G401.6 (cell line): ENCODE measurements at regions not wholly inside any gene's neighbourhood (a gene's known extent, or its start where the extent isn't known, plus 50 kb on each side); places are given as distances from the start of the nearest gene placed in this dataset.

Experiments used
- FAIRE-seq: peaks from 2 replicates; lab custom pipeline; 2012; peaks lifted over from hg19 to GRCh38; lab: Jason Lieb, UNC

- no peak for FAIRE-seq
Measured at GRCh38 chr4:107246761-107247160, 210.6 kb upstream of the DKK2 start.

- no peak for FAIRE-seq
Measured at GRCh38 chr4:107243141-107243781, 207.1 kb upstream of the DKK2 start.

- FAIRE-seq: no peak
Measured at GRCh38 chr4:107220976-107221375, 184.9 kb upstream of the DKK2 start.

GRCh38 chr4:107219681-107220080 lies 183.6 kb upstream of the DKK2 start:
- FAIRE-seq: no peak

- FAIRE-seq: no peak
Measured at GRCh38 chr4:107216379-107216778, 180.3 kb upstream of the DKK2 start.

- no peak for FAIRE-seq
Measured at GRCh38 chr4:107215222-107215621, 179.1 kb upstream of the DKK2 start.

- FAIRE-seq: no peak
Measured at GRCh38 chr4:107213880-107214279, 177.8 kb upstream of the DKK2 start.

- no peak for FAIRE-seq
Measured at GRCh38 chr4:107213410-107213809, 177.3 kb upstream of the DKK2 start.

- FAIRE-seq: no peak
Measured at GRCh38 chr4:107212565-107212964, 176.5 kb upstream of the DKK2 start.

- no peak for FAIRE-seq
Measured at GRCh38 chr4:107210450-107211239, 174.5 kb upstream of the DKK2 start.

- FAIRE-seq: no peak
Measured at GRCh38 chr4:107203733-107204132, 167.6 kb upstream of the DKK2 start.

GRCh38 chr4:107202744-107203143 lies 166.6 kb upstream of the DKK2 start:
- FAIRE-seq: no peak

- FAIRE-seq: no peak
Measured at GRCh38 chr4:107197121-107197520, 161.0 kb upstream of the DKK2 start.

GRCh38 chr4:107196312-107196711 lies 160.2 kb upstream of the DKK2 start:
- FAIRE-seq: no peak

GRCh38 chr4:107194005-107194404 lies 157.9 kb upstream of the DKK2 start:
- no peak for FAIRE-seq

GRCh38 chr4:107192601-107193000 lies 156.5 kb upstream of the DKK2 start:
- no peak for FAIRE-seq

- FAIRE-seq: no peak
Measured at GRCh38 chr4:107187091-107187490, 151.0 kb upstream of the DKK2 start.

- peak; percentile 77 for FAIRE-seq
Measured at GRCh38 chr4:107183155-107183774, 147.2 kb upstream of the DKK2 start.

GRCh38 chr4:107182347-107182746 lies 146.2 kb upstream of the DKK2 start:
- FAIRE-seq: no peak

- FAIRE-seq: no peak
Measured at GRCh38 chr4:107166873-107167450, 130.8 kb upstream of the DKK2 start.

GRCh38 chr4:107166181-107166580 lies 130.1 kb upstream of the DKK2 start:
- no peak for FAIRE-seq

GRCh38 chr4:107164962-107165475 lies 128.9 kb upstream of the DKK2 start:
- FAIRE-seq: no peak

- peak; percentile 6 for FAIRE-seq
Measured at GRCh38 chr4:107156443-107156842, 120.3 kb upstream of the DKK2 start.
